Esophagus muscularis mucosa (tissue), 4 donors: ENCODE measurements at regions not wholly inside any gene's neighbourhood (a gene's known extent, or its start where the extent isn't known, plus 50 kb on each side); places are given as distances from the start of the nearest gene placed in this dataset.

ENCODE experiments used
- DNase-seq: peaks from one replicate; pipeline ENCODE4 v3.0.0-alpha.2; 2017; ENCODE audit errors: extremely low spot score
- H3K27ac ChIP-seq, 4 donors: fragments of 200-600 bp; sonication (generic); replicated peaks in 1 of 4; 1 replicate in 3 of 4; 2 replicates in 1 of 4; pipeline ENCODE4 v1.5.1; 2016 to 2019; ENCODE audit warnings: mild to moderate bottlenecking in 1 of 4
- H3K27me3 ChIP-seq, 4 donors: fragments of 200-600 bp; sonication (generic); one replicate each; pipeline versions ENCODE4 v1.5.1 to v1.6.0; 2016 to 2019
- H3K36me3 ChIP-seq, 4 donors: fragments of 200-600 bp; sonication (generic); one replicate each; pipeline ENCODE4 v1.5.1; 2016 to 2019
- H3K4me1 ChIP-seq, 4 donors: fragments of 200-600 bp; sonication (generic); one replicate each; pipeline ENCODE4 v1.5.1; 2016 to 2019
- H3K4me3 ChIP-seq, 4 donors: fragments of 200-600 bp; sonication (generic); 1 replicate in 2 of 4; 2 replicates in 2 of 4; pipeline ENCODE4 v1.5.1; 2016 to 2019; ENCODE audit warnings: mild to moderate bottlenecking in 4 of 4, moderate library complexity in 1 of 4
- H3K9me3 ChIP-seq, 4 donors: fragments of 200-600 bp; sonication (generic); 1 replicate in 3 of 4; 2 replicates in 1 of 4; pipeline ENCODE4 v1.5.1; 2016 to 2019
- EP300 ChIP-seq: sonication (generic); formaldehyde crosslinking; IDR thresholded peaks from one replicate; pipeline ENCODE4 v1.6.1; 2017; ENCODE audit warnings: antibody characterized with exemption
- POLR2A ChIP-seq: fragments of 450-650 bp; IDR thresholded peaks from one replicate; pipeline ENCODE4 v1.6.1; 2017; ENCODE audit warnings: antibody characterized with exemption, moderate library complexity, mild to moderate bottlenecking, low read depth
- POLR2AphosphoS5 ChIP-seq, 2 donors: sonication (generic); formaldehyde crosslinking; IDR thresholded peaks; one replicate each; pipeline ENCODE4 v1.6.1; 2017; ENCODE audit warnings: antibody characterized with exemption in 2 of 2
- WGBS: methylation state at CpG from one replicate; pipeline ENCODE4 v1.1.5; 2018; 5-methylcytosine and 5-hydroxymethylcytosine counted together
- intact Hi-C: fragments of 100-400 bp; cut with DNase I; formaldehyde crosslinking; loops from one replicate; pipeline ENCODE4 v1.15.1; 2023
- TF ChIP-seq, protein P1 (sequence below), 3 experiments: fragments of 200-600 bp in 2 of 3; fragments of 450-650 bp in 1 of 3; sonication (generic) in 2 of 3; IDR thresholded peaks; one replicate each; pipeline ENCODE4 v1.5.1; 2017 to 2019; ENCODE audit warnings: antibody characterized with exemption in 3 of 3, mild to moderate bottlenecking in 2 of 3, moderate library complexity in 1 of 3

DNA sequence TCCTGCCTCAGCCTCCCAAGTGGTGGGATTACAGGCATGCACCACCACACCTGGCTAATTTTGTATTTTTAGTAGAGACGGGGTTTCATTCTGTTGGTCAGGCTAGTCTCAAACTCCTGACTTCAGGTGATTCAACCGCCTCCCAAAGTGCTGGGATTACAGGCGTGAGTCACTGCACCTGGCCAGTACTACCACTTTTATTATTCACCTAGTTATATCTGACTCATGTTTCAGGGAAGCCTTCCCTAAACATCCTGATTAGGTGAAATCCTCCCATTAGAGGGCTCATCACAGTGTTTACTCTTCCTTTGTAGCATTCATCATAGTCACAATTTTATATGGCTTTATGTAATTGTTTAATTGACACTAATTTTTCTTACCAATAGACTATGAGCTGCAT, 295.3 kb upstream of the SOX5 start:
- Histone ChIP-seq H3K9me3 (no peaks in the 10 kb centered on the region), H3K4me3 (no peak overlapping the region), H3K27me3 (no peaks in the 10 kb centered on the region), H3K4me1 (peaks cover 0 to 7% (median 0%) of the 10 kb centered on the region in 4 donors), H3K27ac (no peak overlapping the region), H3K36me3 (no peaks in the 10 kb centered on the region)
- 100% methylated on average over 3 of the region's 3 CpGs for WGBS
- TF ChIP-seq, protein P1, sequence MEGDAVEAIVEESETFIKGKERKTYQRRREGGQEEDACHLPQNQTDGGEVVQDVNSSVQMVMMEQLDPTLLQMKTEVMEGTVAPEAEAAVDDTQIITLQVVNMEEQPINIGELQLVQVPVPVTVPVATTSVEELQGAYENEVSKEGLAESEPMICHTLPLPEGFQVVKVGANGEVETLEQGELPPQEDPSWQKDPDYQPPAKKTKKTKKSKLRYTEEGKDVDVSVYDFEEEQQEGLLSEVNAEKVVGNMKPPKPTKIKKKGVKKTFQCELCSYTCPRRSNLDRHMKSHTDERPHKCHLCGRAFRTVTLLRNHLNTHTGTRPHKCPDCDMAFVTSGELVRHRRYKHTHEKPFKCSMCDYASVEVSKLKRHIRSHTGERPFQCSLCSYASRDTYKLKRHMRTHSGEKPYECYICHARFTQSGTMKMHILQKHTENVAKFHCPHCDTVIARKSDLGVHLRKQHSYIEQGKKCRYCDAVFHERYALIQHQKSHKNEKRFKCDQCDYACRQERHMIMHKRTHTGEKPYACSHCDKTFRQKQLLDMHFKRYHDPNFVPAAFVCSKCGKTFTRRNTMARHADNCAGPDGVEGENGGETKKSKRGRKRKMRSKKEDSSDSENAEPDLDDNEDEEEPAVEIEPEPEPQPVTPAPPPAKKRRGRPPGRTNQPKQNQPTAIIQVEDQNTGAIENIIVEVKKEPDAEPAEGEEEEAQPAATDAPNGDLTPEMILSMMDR (IDR thresholded peaks at IDR 0.05): no peak
- TF ChIP-seq POLR2AphosphoS5 (IDR thresholded peaks at IDR 0.05): no peak
- intact Hi-C loops: no loop called here
- DNase-seq: no peak

DNA sequence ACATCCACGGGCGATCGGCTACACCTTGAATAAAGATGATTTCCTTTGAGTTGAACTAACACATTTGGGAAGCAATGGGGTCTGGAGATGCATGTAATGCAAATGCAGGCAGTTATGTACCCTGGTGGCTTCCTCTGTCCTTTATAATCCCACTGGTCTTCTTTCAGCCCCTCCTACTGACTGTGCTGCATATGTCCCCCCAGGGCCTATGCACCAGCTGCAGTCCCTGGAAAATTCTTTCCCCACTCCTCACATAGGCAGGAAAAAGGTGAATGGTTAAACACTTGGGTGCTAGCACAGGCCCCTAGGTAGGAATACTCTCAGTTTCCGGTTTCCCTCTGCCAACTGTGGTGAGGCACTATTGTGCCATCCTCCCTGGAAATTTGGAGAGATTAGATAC, 294.8 kb upstream of the SOX5 start:
- 94% methylated on average over 4 of the region's 4 CpGs for WGBS
- H3K36me3 ChIP-seq: no peaks in the 10 kb centered on the region
- H3K4me3 ChIP-seq: no peak overlapping the region
- intact Hi-C loops: no loop called here
- DNase-seq: no peak
- no peaks in the 10 kb centered on the region for H3K27me3 ChIP-seq
- no peak overlapping the region for H3K27ac ChIP-seq
- no peaks in the 10 kb centered on the region for H3K9me3 ChIP-seq
- TF ChIP-seq POLR2A (no peak), POLR2AphosphoS5 (IDR thresholded peaks at IDR 0.05) (no peak), EP300 (no peak)
- TF ChIP-seq, protein P1 (IDR thresholded peaks at IDR 0.05): no peak
- peaks cover 0 to 7% (median 0%) of the 10 kb centered on the region in 4 donors for H3K4me1 ChIP-seq

DNA sequence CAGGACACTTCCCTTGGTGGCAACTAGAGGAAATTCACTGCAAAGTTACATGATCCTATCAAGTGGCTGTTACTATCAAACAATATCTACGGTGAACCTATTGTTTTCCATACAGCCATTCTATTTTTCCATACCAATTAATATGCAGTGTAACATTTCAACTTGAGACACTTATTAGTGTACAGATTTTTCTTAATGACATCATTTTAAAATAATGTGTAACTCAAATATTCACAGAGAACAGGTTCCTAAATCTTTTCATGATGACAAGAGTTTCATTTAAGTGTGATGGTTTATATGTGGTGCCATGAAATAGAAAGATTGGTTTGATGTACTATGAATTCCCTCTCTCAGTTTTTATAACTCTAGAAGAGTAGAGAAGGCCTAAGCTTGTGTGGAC, 291.2 kb upstream of the SOX5 start:
- Histone ChIP-seq H3K9me3 (no peaks in the 10 kb centered on the region), H3K4me3 (no peak overlapping the region), H3K27me3 (no peaks in the 10 kb centered on the region), H3K27ac (no peak overlapping the region), H3K36me3 (no peaks in the 10 kb centered on the region), H3K4me1 (no peaks in the 10 kb centered on the region)
- WGBS: 77% methylated on average over 1 of the region's 1 CpG
- TF ChIP-seq, protein P1 (IDR thresholded peaks at IDR 0.05): no peak
- DNase-seq: no peak
- intact Hi-C loops: no loop called here

DNA sequence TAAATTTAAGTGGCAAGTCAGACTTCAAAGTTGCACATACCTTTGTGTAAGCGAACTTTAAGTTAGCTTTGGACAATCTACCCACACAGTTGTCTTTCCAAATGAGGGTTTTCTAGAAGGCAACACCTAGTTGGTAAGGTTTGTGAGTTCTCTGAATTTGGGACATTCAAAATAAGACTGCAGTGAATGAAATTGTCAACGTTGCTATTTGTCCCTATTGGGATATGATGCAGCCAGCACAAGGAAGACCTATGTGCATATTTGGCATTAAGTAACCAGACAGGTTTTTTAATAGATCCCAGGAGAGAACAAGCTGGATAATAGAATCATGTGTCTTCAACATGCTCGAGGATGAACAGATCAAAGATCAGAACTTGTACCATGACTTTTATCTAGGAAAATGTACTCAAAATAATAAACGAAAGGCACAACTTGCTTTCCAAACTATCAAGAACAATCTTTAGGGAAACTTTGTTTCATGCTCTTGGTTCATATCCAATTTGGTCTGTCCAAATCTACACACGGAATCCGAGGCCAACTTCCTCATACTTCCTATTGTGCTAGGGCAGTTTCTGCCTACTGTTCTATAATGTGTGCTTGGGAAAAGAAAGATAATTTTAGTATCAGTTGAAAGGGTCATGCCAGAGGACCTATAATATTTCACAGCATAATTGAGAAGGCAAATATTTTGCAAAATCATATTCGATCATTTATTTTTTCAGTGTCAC, 284.2 kb upstream of the SOX5 start:
- Histone ChIP-seq H3K36me3 (no peaks in the 10 kb centered on the region), H3K9me3 (no peaks in the 10 kb centered on the region), H3K27ac (no peak overlapping the region), H3K4me1 (no peaks in the 10 kb centered on the region), H3K4me3 (no peak overlapping the region), H3K27me3 (no peaks in the 10 kb centered on the region)
- intact Hi-C loops: no loop called here
- 66% methylated on average over 7 of the region's 7 CpGs for WGBS
- DNase-seq: no peak
- TF ChIP-seq POLR2AphosphoS5 (IDR thresholded peaks at IDR 0.05) (no peak), EP300 (no peak), POLR2A (no peak)
- TF ChIP-seq, protein P1 (IDR thresholded peaks at IDR 0.05): no peak

DNA sequence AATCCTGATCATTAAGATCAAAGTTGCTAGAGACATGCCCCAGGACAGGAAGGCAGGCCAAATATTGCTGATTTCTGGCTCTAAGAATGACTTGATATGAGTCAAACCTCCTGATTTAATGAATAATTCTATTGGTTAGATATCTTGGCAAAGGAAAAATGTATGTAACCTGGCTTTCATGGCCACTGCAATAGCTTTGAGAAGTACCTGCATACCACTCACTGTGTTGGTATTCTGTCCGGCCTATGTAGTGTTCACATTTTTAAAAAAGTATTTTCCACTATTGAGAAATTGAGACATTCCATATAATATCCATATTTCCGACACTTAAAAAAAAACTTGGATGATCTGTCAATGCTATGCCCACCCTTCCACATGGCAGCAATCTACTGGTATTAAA, 283.1 kb upstream of the SOX5 start:
- Histone ChIP-seq H3K4me3 (no peak overlapping the region), H3K27me3 (no peaks in the 10 kb centered on the region), H3K4me1 (no peaks in the 10 kb centered on the region), H3K36me3 (no peaks in the 10 kb centered on the region), H3K27ac (no peak overlapping the region), H3K9me3 (no peaks in the 10 kb centered on the region)
- WGBS: 91% methylated on average over 2 of the region's 2 CpGs
- intact Hi-C loops: no loop called here
- DNase-seq: no peak
- no peak for TF ChIP-seq EP300
- TF ChIP-seq POLR2A: no peak
- TF ChIP-seq, protein P1 (IDR thresholded peaks at IDR 0.05): no peak
- TF ChIP-seq POLR2AphosphoS5 (IDR thresholded peaks at IDR 0.05): no peak
